ENCODE measurements at regions not wholly inside any gene's neighbourhood (a gene's known extent, or its start where the extent isn't known, plus 50 kb on each side); places are given as distances from the start of the nearest gene placed in this dataset.
"Not testable (repeated sequence)": the region's sequence is repeated elsewhere in the genome, so short reads cannot be mapped to it uniquely, and the experiment has no call there.

- no peak for DNase-seq (ENCODE audit: low spot score)
Measured at GRCh38 chr10:2891073-2891769, 176.1 kb upstream of the PFKP start.

- no peak for DNase-seq (ENCODE audit: low spot score)
Measured at GRCh38 chr10:2890093-2890492, 177.3 kb upstream of the PFKP start.

- no peak for DNase-seq (ENCODE audit: low spot score)
Measured at GRCh38 chr10:2888403-2889004, 178.8 kb upstream of the PFKP start.

GRCh38 chr10:2887391-2888070 is 179.8 kb upstream of the PFKP start:
- DNase-seq (ENCODE audit: low spot score) = no peak

GRCh38 chr10:2886662-2887061 is 180.7 kb upstream of the PFKP start:
- no peak for DNase-seq (ENCODE audit: low spot score)

- no peak for DNase-seq (ENCODE audit: low spot score)
Measured at GRCh38 chr10:2885288-2886278, 181.8 kb upstream of the PFKP start.

- not testable (repeated sequence) for DNase-seq (ENCODE audit: low spot score)
Measured at GRCh38 chr10:2883983-2884540, 183.3 kb upstream of the PFKP start.

GRCh38 chr10:2883238-2883637 is 184.1 kb upstream of the PFKP start:
- DNase-seq (ENCODE audit: low spot score) = no peak

- no peak for DNase-seq (ENCODE audit: low spot score)
Measured at GRCh38 chr10:2882628-2883027, 184.7 kb upstream of the PFKP start.

GRCh38 chr10:2881720-2882620 is 185.4 kb upstream of the PFKP start:
- no peak for DNase-seq (ENCODE audit: low spot score)

- DNase-seq (ENCODE audit: low spot score) = not testable (repeated sequence)
Measured at GRCh38 chr10:2880050-2880449, 187.3 kb upstream of the PFKP start.

- no peak for DNase-seq (ENCODE audit: low spot score)
Measured at GRCh38 chr10:2878818-2879217, 188.5 kb upstream of the PFKP start.

GRCh38 chr10:2876032-2876431 is 191.3 kb upstream of the PFKP start:
- no peak for DNase-seq (ENCODE audit: low spot score)

- DNase-seq (ENCODE audit: low spot score) = no peak
Measured at GRCh38 chr10:2874963-2875362, 192.4 kb upstream of the PFKP start.

GRCh38 chr10:2873769-2874168 is 193.6 kb upstream of the PFKP start:
- DNase-seq (ENCODE audit: low spot score) = no peak

GRCh38 chr10:2871673-2872219 is 195.6 kb upstream of the PFKP start:
- no peak for DNase-seq (ENCODE audit: low spot score)

GRCh38 chr10:2870654-2871053 is 196.7 kb upstream of the PFKP start:
- no peak for DNase-seq (ENCODE audit: low spot score)

- no peak for DNase-seq (ENCODE audit: low spot score)
Measured at GRCh38 chr10:2867788-2868299, 199.5 kb upstream of the PFKP start.

GRCh38 chr10:2866569-2866968 is 200.8 kb upstream of the PFKP start:
- DNase-seq (ENCODE audit: low spot score) = no peak

- DNase-seq (ENCODE audit: low spot score) = no peak
Measured at GRCh38 chr10:2861632-2862210, 205.6 kb upstream of the PFKP start.
